ENCODE measurements at regions not wholly inside any gene's neighbourhood (a gene's known extent, or its start where the extent isn't known, plus 50 kb on each side); places are given as distances from the start of the nearest gene placed in this dataset.

DNA sequence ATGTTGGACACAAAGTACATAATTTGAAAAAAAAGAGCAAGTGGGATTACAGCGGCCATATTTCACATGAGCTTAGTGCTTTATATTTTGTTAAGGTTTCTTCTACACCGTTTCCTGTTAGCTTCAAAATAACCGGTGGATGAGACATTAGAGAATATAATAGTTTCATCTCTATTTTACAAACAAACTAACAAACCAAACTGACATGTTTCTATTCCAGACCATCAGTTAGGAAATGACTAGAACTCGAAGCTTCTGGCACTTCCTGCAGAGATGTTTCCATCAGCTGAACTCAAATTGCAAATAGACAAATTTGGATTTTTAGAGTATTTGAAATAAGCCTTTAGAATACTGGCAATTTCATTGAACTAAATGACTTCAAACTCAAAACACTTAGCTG is 86.5 kb downstream of the MTRR start:
- no peak overlapping the region for H3K27ac ChIP-seq (ENCODE audit: low read depth, low read length)
- WGBS, 3 donors = 68 to 74% (median 71%) methylated on average over 4 of the region's 4 CpGs

DNA sequence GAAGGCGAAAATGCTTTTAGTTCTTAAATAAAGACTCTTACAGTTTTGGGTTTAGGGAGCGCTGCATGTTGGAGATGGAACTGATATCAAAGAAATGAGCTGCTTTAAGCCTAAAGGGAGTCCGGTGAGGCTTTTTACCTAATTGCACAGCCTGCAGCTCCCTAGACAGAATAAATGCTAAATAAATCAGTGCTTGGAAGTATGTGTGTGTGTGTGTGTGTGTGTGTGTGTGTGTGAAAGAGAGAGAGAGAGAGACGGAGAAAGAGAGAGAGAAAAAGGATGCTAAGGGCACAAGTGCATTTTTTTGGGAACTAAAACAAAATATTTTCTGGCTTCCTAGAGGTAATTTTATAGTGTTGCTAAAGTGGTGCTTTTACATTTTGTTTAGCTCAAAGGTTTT is 88.4 kb downstream of the MTRR start:
- H3K27ac ChIP-seq (ENCODE audit: low read depth, low read length) = no peak overlapping the region
- WGBS, 3 donors = 47 to 84% (median 75%) methylated on average over 4 of the region's 4 CpGs

DNA sequence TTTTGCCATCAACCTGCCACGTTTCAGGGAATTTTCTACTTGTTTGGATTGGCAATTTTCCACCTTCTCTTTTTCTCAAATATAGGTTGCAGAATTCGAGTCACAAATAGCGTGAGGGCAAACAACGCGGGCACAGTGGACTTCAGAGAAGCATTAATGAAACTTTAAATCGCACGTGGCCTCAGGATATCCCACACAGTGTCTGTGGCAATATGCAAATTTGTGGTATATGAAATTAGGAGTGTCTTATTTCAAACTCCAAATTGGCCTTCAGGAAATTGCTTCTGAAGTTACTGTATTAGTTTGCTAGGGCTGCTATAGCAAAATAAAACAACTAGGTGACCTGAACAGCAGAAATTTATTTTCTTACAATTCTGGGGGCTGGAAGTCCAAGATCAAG is 91.2 kb downstream of the MTRR start:
- WGBS, 3 donors = 61 to 80% (median 80%) methylated on average over 7 of the region's 7 CpGs
- no peak overlapping the region for H3K27ac ChIP-seq (ENCODE audit: low read depth, low read length)

DNA sequence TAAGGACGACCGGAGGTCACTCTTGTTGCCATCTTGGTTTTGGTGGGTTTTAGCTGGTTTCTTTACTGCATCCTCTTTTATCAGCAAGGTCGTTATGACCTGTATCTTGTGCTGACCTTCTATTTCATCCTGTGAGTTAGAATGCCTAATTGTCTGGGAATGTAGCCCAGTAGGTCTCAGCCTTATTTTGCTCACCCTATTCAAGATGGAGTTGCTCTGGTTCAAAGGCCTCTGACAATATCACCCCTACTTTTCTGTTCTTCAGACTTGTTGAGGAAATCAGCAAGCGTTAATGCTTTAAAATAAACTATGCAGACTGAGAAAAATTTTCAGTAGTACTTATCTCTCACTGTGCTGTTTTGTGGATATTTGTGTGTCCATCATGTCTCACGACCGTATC is 92.6 kb downstream of the MTRR start:
- H3K27ac ChIP-seq (ENCODE audit: low read depth, low read length) = no peak overlapping the region
- WGBS, 3 donors = 66 to 83% (median 66%) methylated on average over 6 of the region's 6 CpGs

DNA sequence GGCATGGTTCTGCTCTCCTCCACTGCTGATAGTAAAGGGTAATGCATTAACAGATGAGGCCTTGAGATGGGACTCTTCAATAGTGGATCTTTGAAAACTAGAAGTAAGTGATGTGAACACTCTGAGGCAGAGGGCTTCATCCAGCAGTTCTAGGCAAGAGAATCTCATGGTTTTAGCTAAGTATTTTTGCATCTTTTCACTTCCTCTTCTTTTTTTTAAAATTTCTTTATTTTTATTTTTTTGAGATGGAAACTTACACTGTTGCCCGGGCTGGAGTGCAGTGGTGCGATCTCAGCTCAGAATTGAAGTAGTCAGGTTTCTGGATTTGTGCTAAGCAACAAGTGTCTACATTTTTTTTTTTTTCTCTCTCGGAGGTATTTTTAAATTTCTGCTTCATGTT is 101.9 kb downstream of the MTRR start:
- H3K27ac ChIP-seq (ENCODE audit: low read depth, low read length) = no peak overlapping the region
- WGBS, 3 donors = 79 to 91% (median 84%) methylated on average over 3 of the region's 3 CpGs

DNA sequence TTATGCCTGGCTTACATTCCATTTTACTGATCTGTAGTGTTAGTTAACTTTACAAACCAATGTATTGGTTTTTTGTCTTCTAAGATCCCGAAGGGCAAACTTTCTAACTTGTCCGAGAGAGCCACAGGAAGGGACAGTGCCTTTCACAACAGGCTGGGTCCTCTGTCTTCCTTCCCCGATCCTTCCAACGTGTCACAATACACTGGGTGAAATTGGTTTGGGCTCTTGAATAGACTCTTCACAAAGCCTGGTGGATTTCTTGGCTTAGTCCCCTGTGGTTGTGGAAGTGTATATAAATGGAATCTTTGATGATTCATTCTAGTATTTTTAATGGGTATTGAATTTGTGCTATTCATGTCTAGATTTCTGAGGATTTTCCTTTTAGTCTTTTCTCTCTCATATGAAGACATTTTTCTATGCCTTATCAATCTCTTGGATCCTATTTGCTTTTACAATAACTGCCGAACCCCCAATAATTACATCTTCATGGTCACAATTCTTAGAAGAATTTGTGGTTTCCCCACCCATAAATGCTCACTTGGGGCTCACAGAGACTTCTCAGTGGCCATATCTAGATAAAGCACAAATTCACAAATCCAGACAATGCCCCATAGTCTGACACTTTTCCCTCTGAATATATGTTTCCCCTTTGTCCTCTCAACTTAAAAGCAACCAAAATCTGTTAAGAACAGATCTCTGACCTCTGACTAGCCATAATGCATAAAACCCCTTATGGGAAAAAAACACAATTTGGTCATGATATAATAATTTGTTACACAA is 107.7 kb downstream of the MTRR start:
- WGBS, 3 donors = 41 to 85% (median 84%) methylated on average over 5 of the region's 5 CpGs

DNA sequence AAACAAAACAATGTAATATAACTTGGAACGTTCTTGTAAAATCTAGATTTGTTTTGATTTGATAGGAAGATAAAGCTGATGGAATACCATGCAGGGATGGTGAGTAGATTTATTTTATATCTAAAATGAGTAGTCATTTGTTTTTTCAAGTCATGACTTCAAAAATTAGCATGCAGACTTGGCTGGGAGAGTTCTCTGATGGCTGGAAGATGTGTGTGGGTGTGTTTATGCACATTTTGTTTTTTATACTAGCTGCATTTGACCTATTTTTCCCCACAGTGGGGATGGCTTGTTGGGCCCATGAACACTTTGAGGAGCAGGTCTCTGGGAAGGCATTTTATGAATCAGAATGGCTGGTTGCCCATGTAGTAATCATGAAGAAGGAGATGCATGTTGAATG is 109.2 kb downstream of the MTRR start:
- WGBS, 3 donors = 44 to 78% (median 63%) methylated on average over 1 of the region's 1 CpG
- H3K27ac ChIP-seq (ENCODE audit: low read depth, low read length) = no peak overlapping the region

More for the DNA sequence above, 107.7 kb downstream of the MTRR start:
- H3K27ac ChIP-seq (ENCODE audit: low read depth, low read length) = no peak overlapping the region

DNA sequence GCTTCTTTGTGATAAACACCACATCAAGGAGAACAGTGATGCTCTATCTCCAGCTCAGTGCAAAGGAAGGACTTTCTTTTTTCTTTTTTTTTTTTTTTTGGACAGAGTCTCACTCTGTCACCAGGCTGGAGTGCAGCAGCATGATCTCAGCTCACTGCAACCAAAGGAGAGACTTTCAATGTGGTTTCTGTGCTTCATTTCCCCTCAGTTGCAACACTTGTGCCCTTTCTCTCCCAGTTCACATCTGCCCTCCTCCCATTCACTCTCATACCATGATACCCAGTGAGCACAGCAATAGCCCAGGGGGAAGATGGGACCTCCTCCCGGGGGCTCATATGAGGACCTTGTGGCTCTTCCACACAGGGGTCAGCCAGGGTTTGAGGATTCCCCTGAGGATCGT is 110.0 kb downstream of the MTRR start:
- WGBS, 3 donors = 63 to 73% (median 68%) methylated on average over 2 of the region's 2 CpGs
- no peak overlapping the region for H3K27ac ChIP-seq (ENCODE audit: low read depth, low read length)

DNA sequence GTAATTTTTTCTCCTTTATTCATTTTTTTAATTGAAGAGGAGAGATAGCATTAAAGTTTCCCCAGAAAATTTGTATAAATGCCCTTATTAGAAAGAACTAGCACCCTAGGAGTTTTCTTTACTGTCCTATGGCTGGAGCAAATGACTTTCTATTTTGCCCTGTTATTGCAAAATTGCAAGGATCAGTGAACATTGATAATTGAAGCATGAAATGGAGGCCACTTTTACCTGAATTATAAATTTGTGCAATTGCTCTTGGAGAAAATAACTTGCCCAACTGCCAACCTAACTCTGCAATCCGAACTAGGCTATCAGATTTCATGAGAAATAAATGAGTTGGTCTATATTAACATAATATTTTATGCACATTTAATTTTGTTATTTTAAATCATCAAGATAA is 111.9 kb downstream of the MTRR start:
- no peak overlapping the region for H3K27ac ChIP-seq (ENCODE audit: low read depth, low read length)
- 76 to 87% (median 78%) methylated on average over 1 of the region's 1 CpG for WGBS, 3 donors

DNA sequence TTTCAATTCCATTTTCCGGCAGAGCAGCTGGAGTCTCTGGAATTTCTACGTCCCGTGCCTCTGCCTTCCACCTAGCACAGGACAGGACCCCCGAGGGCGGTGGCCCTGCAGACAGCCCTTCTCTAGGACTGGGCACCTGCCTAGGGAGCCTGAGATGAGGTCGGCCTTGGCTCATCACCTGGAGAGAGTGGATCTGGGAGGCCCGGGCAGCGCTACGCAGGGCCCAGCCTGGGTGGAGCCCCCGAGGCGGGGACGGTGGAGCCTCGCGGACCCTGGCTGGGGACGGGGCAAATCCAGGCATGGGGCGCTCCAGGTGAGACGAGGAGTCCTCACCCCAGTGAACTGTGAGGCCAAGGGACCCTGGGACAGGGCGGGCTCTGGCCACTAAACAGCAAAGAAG is 114.5 kb downstream of the MTRR start:
- H3K27ac ChIP-seq (ENCODE audit: low read depth, low read length) = no peak overlapping the region
- WGBS, 3 donors = 89 to 93% (median 91%) methylated on average over 18 of the region's 18 CpGs

DNA sequence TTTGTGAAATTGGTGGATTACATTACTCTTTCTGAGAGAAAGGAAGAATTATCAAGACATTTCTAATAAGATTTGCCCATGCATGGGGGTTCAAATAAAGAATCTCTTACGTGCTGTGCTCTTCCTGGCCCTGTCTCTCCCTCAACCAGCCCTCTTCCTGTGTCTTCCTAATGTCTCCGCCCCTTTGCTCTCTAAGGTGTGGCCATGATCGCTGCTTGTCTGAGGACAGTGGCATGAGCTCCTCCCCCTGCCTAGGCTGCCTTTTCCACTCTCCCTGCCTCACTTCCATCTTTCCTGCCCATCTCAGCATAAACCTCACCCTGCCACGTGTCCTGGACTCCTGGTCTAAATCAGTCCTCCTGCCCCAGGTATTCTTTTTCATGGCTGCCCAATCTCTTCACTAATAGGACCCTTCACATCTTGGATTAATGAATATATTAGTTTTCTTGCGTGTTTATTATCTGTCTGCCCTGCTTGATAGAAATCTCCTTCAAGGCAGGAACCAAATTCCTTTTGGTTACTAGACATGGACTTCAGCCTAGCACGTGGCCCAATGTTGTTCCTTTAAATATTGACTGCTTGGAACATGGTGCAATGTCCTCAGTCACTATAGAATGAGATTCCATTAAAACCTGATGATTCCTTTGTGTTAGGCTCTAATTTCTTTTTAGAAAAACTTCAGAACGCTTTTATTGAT is 122.3 kb downstream of the MTRR start:
- WGBS, 3 donors = 65 to 69% (median 67%) methylated on average over 7 of the region's 7 CpGs
- no peak overlapping the region for H3K27ac ChIP-seq (ENCODE audit: low read depth, low read length)

DNA sequence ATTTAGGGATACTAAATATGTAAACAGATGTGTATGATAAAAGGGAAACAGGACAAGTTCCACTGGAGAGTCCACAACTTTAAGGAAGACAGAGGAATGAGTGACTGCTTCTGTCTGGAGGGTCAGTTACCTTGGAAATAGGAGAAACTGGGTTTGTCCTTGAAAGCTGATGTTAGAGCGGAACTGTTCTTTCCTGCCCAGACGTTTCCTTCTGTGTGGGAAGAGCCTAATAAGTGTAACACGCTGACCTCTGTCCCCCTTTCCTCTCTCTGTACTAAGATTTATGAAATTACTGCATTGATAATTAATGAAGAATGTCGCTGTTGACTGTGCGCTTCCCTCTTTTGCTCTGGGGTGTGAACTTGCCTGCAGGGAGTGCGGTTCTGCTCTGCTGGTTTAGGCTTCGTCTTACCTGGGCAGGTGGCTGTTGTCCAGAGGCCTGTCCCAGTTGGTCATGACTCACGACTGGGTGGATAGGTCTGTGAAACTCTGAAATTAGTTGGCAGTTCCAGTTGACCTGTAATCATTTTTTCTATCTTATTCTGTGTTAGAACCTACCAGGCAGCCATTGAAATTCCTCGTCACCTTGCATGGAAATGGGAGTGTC is 126.8 kb downstream of the MTRR start:
- WGBS, 3 donors = 69 to 75% (median 73%) methylated on average over 9 of the region's 9 CpGs
- H3K27ac ChIP-seq (ENCODE audit: low read depth, low read length) = no peak overlapping the region

DNA sequence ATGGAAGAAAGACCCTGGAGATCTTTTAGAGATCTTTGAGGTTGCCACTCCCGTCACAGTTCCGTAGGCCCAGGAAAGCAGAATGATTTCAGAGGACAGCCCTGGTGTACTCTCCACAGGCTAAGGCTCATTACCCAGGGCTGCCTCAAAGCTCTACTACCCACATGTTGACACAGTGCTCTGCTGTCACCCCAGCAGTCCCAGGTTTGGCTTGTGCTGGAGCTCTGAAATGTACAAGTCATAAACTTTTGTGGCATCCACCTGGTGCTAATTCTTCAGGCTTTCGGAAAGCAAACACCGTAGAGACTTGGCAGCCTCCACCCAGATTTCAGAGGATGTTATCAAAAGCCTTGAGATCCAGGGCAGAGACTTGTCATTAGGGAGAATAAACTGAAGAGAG is 136.5 kb downstream of the MTRR start:
- no peak overlapping the region for H3K27ac ChIP-seq (ENCODE audit: low read depth, low read length)
- WGBS, 3 donors = 91 to 94% (median 92%) methylated on average over 4 of the region's 4 CpGs

DNA sequence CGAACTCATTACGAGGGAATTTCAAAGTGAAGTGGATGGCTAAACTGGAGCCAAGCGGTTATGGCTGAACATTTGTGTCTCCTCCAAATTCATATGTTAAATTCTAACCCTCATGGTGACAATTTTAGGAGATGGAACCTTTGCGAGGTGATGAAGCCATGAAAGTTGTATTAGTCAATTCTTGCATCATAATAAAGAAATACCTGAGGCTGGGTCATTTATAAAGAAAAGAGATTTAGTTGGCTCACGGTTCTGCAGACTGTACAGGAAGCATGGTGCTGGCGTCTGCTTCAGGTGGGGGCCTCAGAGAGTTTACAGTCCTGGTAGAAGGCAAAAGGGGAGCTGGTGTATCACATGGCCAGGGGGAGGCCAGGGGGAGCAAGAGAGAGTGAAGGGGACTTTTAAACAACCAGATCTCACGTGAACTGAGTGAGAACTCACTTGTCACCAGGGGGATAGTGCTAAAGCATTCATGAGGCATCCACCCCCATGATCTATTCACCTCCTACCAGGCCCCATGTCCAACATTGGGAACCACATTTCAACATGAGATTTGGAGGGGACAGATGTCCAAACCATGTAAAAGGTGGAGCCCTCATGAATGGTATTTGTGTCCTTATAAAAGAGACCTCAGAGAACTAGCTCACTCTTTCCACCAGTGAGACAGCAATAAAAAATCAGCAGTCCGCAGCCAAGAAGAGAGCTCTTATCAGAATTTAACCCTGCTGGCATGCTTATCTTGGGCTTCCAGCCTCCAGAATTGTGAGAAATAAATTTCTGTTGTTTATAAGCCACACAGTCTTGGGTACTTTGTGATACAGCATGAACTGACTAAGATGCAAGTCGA is 143.4 kb downstream of the MTRR start:
- WGBS, 3 donors = 69 to 77% (median 75%) methylated on average over 9 of the region's 9 CpGs
- H3K27ac ChIP-seq (ENCODE audit: low read depth, low read length) = no peak overlapping the region

DNA sequence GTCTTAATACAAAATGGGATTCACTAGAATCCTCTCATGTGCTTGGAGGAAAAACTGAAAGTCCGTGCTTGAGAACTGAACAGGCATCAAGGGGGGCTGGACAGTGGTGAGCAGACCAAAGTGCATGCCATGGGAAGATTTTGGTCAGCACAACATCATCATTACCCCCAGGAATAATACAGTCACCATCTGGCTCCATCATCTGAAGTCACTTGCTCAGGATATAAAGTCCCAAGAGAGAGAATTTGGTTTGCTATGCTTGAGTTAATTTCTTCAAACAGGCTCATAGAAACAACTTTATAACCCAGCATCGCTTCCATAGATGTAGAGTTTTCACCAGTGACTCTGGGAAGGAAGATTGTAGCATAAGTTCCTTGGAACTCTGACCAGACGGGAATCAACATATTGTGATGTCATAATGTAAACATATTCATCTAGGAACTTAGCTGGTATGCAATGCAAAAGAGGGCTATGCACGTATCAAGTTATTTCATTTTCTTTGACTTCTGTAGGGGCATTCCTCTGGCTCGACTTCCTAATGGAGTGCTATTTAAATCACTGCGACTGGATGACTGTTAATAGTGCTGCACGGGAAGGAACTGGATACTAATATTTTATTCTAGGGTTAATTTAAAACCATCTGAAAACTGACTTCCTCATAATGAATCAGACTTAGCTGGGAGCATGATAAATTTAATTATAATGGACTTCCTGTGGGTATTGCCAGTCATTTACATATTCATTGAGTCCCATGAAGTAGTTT is 145.2 kb downstream of the MTRR start:
- WGBS, 3 donors = 41 to 58% (median 50%) methylated on average over 7 of the region's 7 CpGs
- no peak overlapping the region for H3K27ac ChIP-seq (ENCODE audit: low read depth, low read length)

DNA sequence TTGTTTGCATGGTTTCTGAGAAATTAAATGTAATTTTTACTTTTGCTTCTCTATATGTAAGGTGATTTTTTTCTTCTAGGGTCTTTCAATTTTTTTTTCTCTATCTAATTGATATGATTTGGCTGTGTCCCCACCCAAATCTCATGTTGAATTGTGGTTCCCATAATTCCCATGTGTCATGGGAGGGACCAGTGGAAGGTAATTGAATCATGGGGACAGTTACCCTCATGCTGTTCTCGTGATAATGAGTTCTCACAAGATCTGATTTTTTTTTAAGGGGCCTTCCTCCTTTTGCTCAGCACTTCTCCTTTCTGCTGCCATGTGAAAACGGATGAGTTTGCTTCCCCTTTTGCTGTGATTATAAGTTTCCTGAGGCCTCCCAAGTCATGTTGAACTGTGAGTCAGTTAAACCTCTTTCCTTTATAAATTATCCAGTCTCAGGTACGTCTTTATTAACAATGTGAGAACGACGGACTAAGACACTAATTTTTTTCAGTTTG is 150.8 kb downstream of the MTRR start:
- no peak overlapping the region for H3K27ac ChIP-seq (ENCODE audit: low read depth, low read length)
- 36 to 72% (median 37%) methylated on average over 5 of the region's 5 CpGs for WGBS, 3 donors

DNA sequence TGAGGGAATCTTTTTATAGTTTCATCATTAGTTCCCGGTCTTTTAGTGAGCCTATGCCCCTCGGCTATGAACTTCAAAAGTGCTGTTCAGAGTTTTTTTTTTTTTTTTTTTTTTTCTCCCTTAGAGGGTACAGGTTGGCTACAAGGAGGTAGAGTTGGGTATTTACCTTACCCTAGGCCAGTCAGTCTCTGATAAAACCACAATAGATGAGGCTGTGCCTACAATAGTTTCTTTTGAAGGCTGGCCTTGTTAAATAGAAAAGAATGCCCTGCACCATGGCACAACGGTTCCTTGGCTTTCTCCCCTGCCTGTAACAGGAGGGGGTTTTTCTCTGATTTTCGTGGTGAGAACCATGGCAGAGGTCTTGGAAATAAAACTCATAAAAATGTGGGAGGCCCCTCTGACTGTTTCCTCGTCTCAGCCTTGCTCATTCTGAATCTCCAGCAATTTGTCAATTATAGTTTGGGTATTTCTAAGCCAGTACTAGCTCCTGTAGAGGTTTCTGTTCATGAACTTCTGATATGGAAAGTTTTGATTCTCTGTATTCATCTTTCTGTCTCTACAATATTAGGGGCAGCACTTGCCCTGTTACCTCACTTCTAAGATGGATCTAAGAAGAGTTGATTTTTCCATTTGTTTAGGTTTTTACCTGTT is 152.0 kb downstream of the MTRR start:
- H3K27ac ChIP-seq (ENCODE audit: low read depth, low read length) = no peak overlapping the region
- WGBS, 3 donors = 44 to 66% (median 53%) methylated on average over 5 of the region's 5 CpGs
